Ascending aorta (tissue), 2 donors: ENCODE measurements at regions not wholly inside any gene's neighbourhood (a gene's known extent, or its start where the extent isn't known, plus 50 kb on each side); places are given as distances from the start of the nearest gene placed in this dataset.

Experiments
- DNase-seq, 2 donors: peaks; one replicate each; pipeline ENCODE4 v3.0.0-alpha.2; 2019; ENCODE audit warnings: low spot score in 2 of 2
- H3K27ac ChIP-seq, 2 donors: fragments of 200-600 bp; sonication (generic); one replicate each; pipeline ENCODE4 v1.5.1; 2016 to 2017; ENCODE audit warnings: mild to moderate bottlenecking in 1 of 2
- H3K27me3 ChIP-seq: fragments of 200-600 bp; sonication (generic); one replicate; pipeline ENCODE4 v1.5.1; 2017
- H3K36me3 ChIP-seq, 2 donors: fragments of 200-600 bp; sonication (generic); one replicate each; pipeline ENCODE4 v1.5.1; 2016
- H3K4me1 ChIP-seq, 2 donors: fragments of 200-600 bp; sonication (generic); one replicate each; pipeline ENCODE4 v1.5.1; 2016 to 2017; ENCODE audit warnings: mild to moderate bottlenecking in 1 of 2
- H3K4me3 ChIP-seq, 2 donors: fragments of 200-600 bp; sonication (generic); one replicate each; pipeline ENCODE4 v1.5.1; 2016 to 2017; ENCODE audit warnings: mild to moderate bottlenecking in 1 of 2
- H3K9me3 ChIP-seq, 2 donors: fragments of 200-600 bp; sonication (generic); one replicate each; pipeline ENCODE4 v1.5.1; 2016
- intact Hi-C: fragments of 100-400 bp; cut with DNase I; formaldehyde crosslinking; loops from one replicate; pipeline ENCODE4 v1.15.1; 2023
- TF ChIP-seq, protein P1 (sequence below), 3 experiments: fragments of 200-600 bp in 2 of 3; fragments of 450-650 bp in 1 of 3; sonication (generic) in 2 of 3; IDR thresholded peaks; one replicate each; pipeline ENCODE4 v1.5.1; 2016 to 2019; ENCODE audit warnings: antibody characterized with exemption in 3 of 3, mild to moderate bottlenecking in 1 of 3, moderate library complexity in 1 of 3

GRCh38 chr10:123301077-123301857, 147.1 kb downstream of the BUB3 start:
- H3K27ac ChIP-seq, result no peak overlapping the region
- no peaks in the 10 kb centered on the region for H3K9me3 ChIP-seq
- DNase-seq, result no peak
- TF ChIP-seq, protein P1, sequence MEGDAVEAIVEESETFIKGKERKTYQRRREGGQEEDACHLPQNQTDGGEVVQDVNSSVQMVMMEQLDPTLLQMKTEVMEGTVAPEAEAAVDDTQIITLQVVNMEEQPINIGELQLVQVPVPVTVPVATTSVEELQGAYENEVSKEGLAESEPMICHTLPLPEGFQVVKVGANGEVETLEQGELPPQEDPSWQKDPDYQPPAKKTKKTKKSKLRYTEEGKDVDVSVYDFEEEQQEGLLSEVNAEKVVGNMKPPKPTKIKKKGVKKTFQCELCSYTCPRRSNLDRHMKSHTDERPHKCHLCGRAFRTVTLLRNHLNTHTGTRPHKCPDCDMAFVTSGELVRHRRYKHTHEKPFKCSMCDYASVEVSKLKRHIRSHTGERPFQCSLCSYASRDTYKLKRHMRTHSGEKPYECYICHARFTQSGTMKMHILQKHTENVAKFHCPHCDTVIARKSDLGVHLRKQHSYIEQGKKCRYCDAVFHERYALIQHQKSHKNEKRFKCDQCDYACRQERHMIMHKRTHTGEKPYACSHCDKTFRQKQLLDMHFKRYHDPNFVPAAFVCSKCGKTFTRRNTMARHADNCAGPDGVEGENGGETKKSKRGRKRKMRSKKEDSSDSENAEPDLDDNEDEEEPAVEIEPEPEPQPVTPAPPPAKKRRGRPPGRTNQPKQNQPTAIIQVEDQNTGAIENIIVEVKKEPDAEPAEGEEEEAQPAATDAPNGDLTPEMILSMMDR (IDR thresholded peaks at IDR 0.05), result no peak
- no peak overlapping the region for H3K4me3 ChIP-seq
- H3K36me3 ChIP-seq, result no peaks in the 10 kb centered on the region
- H3K4me1 ChIP-seq, result no peaks in the 10 kb centered on the region
- intact Hi-C loops, result no loop called here
- H3K27me3 ChIP-seq, result no peaks in the 10 kb centered on the region

GRCh38 chr10:123303581-123304337, 149.6 kb downstream of the BUB3 start:
- TF ChIP-seq, protein P1 (IDR thresholded peaks at IDR 0.05), result no peak
- no peaks in the 10 kb centered on the region for H3K36me3 ChIP-seq

GRCh38 chr10:123305671-123306070, 151.5 kb downstream of the BUB3 start:
- TF ChIP-seq, protein P1 (IDR thresholded peaks at IDR 0.05), result no peak
- H3K27ac ChIP-seq, result no peak overlapping the region
- H3K36me3 ChIP-seq, result no peaks in the 10 kb centered on the region
- intact Hi-C loops, result no loop called here
- H3K27me3 ChIP-seq, result no peaks in the 10 kb centered on the region
- H3K4me3 ChIP-seq, result no peak overlapping the region
- no peak for DNase-seq
- no peaks in the 10 kb centered on the region for H3K9me3 ChIP-seq
- no peaks in the 10 kb centered on the region for H3K4me1 ChIP-seq

More at GRCh38 chr10:123303581-123304337, 149.6 kb downstream of the BUB3 start:
- no peaks in the 10 kb centered on the region for H3K9me3 ChIP-seq
- no peak overlapping the region for H3K27ac ChIP-seq
- intact Hi-C loops, result no loop called here
- no peaks in the 10 kb centered on the region for H3K4me1 ChIP-seq
- H3K4me3 ChIP-seq, result no peak overlapping the region
- no peak for DNase-seq
- no peaks in the 10 kb centered on the region for H3K27me3 ChIP-seq

DNA sequence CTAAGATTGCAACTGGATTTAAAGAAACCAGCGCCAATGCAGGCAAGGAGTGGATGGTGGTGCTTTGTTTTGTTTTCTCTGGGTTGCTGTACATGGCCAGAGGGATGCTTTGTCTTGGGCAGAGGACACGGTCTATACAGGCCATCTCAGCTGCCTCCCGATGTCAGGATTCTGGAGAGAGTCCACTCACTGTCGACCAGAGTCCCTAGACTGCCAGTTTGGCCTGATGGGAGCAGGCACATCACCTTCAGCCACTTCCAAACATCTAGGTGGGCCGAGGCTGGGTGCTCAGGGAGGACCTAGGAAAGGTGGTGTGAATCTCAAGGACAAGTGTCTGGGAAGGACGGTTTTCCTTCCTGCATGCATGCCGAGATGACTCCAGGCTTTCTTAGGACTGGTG, 152.1 kb downstream of the BUB3 start:
- intact Hi-C loops, result no loop called here
- no peaks in the 10 kb centered on the region for H3K36me3 ChIP-seq
- no peak for DNase-seq
- H3K27ac ChIP-seq, result no peak overlapping the region
- no peaks in the 10 kb centered on the region for H3K27me3 ChIP-seq
- no peaks in the 10 kb centered on the region for H3K4me1 ChIP-seq
- TF ChIP-seq, protein P1 (IDR thresholded peaks at IDR 0.05), result no peak
- H3K9me3 ChIP-seq, result no peaks in the 10 kb centered on the region
- H3K4me3 ChIP-seq, result no peak overlapping the region

GRCh38 chr10:123309731-123310130, 155.5 kb downstream of the BUB3 start:
- Histone ChIP-seq H3K9me3 (no peaks in the 10 kb centered on the region), H3K36me3 (no peaks in the 10 kb centered on the region), H3K27me3 (no peaks in the 10 kb centered on the region), H3K4me1 (no peaks in the 10 kb centered on the region), H3K4me3 (no peak overlapping the region), H3K27ac (peak overlapping the region in 1 of 2 donors; percentile 45)
- no peak for DNase-seq
- TF ChIP-seq, protein P1 (IDR thresholded peaks at IDR 0.05), result no peak
- intact Hi-C loops, result no loop called here
